Activated B cell treated with CpG ODN at 0.5 μM for 24 hours (primary cell): ENCODE measurements at regions not wholly inside any gene's neighbourhood (a gene's known extent, or its start where the extent isn't known, plus 50 kb on each side); places are given as distances from the start of the nearest gene placed in this dataset.

Experiments used
- ATAC-seq: fragments of 200-7000 bp; cut with Tn5 transposase; one replicate; pipeline ENCODE4 v1.10.0; 2021; ENCODE audit warnings: low read depth, mild to moderate bottlenecking, moderate library complexity
- CTCF ChIA-PET: fragments of 350-600 bp; sonication (Branson Sonifier 250); formaldehyde crosslinking; loops from one replicate; lab custom pipeline; 2021; ENCODE audit warnings: antibody characterized with exemption; lab: Charles Lee
- POLR2A ChIA-PET: fragments of 350-600 bp; sonication (Branson Sonifier 250); formaldehyde crosslinking; loops from one replicate; lab custom pipeline; 2021; ENCODE audit warnings: antibody characterized with exemption; lab: Charles Lee
- DNase-seq: peaks from one replicate; pipeline ENCODE4 v3.0.0; 2022
- H3K27ac Mint-ChIP-seq: one replicate; pipeline ENCODE4 v1.8.0; 2020; ENCODE audit warnings: mixed read lengths
- H3K27me3 Mint-ChIP-seq: one replicate; pipeline ENCODE4 v1.8.0; 2021; ENCODE audit warnings: mixed read lengths
- H3K36me3 Mint-ChIP-seq: one replicate; pipeline ENCODE4 v1.8.0; 2021; ENCODE audit warnings: low read depth, mixed read lengths
- H3K4me1 Mint-ChIP-seq: one replicate; pipeline ENCODE4 v1.8.0; 2021; ENCODE audit warnings: mixed read lengths
- H3K4me3 Mint-ChIP-seq: one replicate; pipeline ENCODE4 v1.8.0; 2020; ENCODE audit warnings: mild to moderate bottlenecking, mixed read lengths
- H3K9me3 Mint-ChIP-seq: one replicate; pipeline ENCODE4 v1.8.0; 2020; ENCODE audit warnings: mixed read lengths
- intact Hi-C: fragments of 100-400 bp; cut with micrococcal nuclease; formaldehyde crosslinking; loops from one replicate; pipeline ENCODE4 v1.15.1; 2024
- TF ChIP-seq, protein P1 (sequence below): fragments of 200-600 bp; IDR thresholded peaks from one replicate; pipeline ENCODE4 v1.8.0; 2022; ENCODE audit warnings: antibody characterized with exemption, mild to moderate bottlenecking

DNA sequence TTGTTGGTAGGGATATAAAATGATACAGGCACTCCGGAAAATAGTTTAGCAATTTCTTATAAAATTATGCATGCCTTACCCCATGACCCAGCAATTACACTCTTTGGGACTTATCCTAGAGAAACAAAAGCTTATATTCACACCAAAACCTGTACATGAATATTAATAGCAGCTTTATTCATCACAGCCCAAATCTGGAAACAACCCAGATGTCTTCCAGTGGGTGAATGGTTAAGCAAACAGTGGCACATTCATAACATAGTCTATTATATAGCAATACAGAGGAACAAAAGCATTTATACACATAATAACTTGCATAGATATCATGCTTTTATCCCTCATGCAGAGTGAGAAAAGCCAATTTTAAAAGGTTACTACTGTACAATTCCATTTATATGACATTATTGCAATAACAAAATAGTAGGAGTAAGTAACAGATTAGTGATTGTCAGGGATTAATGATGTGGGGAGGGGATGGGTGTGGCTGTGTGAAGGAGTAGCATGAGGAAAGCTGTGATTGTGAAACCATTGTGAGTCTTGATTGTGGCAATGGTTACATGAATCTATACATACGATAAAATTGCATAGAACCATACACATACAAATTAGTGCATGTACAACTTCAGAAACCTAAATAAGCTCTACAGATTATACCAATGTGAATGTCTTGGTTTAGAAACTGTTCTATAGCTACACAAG is 363.1 kb upstream of the OR4E1 start:
- TF ChIP-seq, protein P1, sequence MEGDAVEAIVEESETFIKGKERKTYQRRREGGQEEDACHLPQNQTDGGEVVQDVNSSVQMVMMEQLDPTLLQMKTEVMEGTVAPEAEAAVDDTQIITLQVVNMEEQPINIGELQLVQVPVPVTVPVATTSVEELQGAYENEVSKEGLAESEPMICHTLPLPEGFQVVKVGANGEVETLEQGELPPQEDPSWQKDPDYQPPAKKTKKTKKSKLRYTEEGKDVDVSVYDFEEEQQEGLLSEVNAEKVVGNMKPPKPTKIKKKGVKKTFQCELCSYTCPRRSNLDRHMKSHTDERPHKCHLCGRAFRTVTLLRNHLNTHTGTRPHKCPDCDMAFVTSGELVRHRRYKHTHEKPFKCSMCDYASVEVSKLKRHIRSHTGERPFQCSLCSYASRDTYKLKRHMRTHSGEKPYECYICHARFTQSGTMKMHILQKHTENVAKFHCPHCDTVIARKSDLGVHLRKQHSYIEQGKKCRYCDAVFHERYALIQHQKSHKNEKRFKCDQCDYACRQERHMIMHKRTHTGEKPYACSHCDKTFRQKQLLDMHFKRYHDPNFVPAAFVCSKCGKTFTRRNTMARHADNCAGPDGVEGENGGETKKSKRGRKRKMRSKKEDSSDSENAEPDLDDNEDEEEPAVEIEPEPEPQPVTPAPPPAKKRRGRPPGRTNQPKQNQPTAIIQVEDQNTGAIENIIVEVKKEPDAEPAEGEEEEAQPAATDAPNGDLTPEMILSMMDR, result no peak
- ChIA-PET CTCF (no interaction called here), POLR2A (no interaction called here)
- no peaks in the 10 kb centered on the region for H3K36me3 Mint-ChIP-seq
- H3K4me3 Mint-ChIP-seq, result no peak overlapping the region
- H3K27ac Mint-ChIP-seq, result no peak overlapping the region
- DNase-seq (no peak), ATAC-seq (no peak)
- no peaks in the 10 kb centered on the region for H3K9me3 Mint-ChIP-seq
- intact Hi-C loops, result no loop called here
- no peaks in the 10 kb centered on the region for H3K4me1 Mint-ChIP-seq
- peaks cover 44% of the 10 kb centered on the region for H3K27me3 Mint-ChIP-seq

DNA sequence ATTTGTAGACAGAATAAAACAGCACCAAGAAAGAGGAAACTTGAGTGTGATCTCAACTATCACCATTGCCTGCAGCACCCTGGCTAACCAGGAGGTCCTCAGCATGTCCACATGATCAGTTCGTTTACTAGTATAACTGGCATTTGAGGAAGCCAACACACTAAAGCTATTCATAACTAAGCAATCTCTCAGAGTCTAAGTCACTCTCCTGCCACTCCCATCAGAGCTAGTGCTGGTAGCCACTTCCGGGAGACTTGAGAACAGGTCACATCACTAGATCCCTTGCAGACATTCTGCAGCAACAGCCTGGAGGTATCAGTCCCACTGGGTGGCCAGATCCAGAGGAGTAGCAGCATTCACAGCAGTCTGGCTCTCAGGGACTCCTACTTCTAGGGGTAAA is 352.9 kb upstream of the OR4E1 start:
- Mint-ChIP-seq H3K9me3 (no peaks in the 10 kb centered on the region), H3K4me3 (no peak overlapping the region), H3K4me1 (no peaks in the 10 kb centered on the region), H3K27ac (no peak overlapping the region), H3K27me3 (peaks cover 30% of the 10 kb centered on the region), H3K36me3 (no peaks in the 10 kb centered on the region)
- DNase-seq (no peak), ATAC-seq (no peak)
- TF ChIP-seq, protein P1, result no peak
- ChIA-PET POLR2A (no interaction called here), CTCF (interaction anchor here (1.2 kb wide), 1 partner anchor 14 kb away, joined by 3 read pairs; no protein-coding TSS in a partner anchor)
- intact Hi-C loops, result no loop called here

DNA sequence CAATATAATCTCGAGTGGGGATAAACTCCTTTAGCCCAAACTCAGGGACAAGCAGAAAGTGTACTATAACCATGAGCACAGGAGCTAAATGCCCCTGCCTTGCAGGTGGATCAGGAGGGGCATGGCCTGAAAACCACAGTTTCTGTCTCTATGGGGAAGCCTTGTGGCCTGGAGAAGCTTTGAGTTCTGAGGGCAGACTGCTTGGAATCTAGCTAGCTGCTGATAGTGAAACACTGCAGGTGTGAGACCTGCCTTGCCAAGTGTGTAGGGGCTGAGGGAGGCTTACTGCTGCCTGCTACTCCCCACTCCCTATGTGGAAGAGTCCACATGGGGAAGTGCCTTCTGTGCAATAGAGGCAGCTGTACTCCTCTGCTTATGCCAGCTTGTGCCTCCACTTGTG is 352.3 kb upstream of the OR4E1 start:
- ATAC-seq (no peak), DNase-seq (no peak)
- TF ChIP-seq, protein P1, result no peak
- POLR2A ChIA-PET, result no interaction called here
- Mint-ChIP-seq H3K27me3 (peaks cover 30% of the 10 kb centered on the region), H3K4me3 (no peak overlapping the region), H3K9me3 (no peaks in the 10 kb centered on the region), H3K4me1 (no peaks in the 10 kb centered on the region), H3K36me3 (no peaks in the 10 kb centered on the region), H3K27ac (no peak overlapping the region)
- CTCF ChIA-PET, result interaction anchor here (1.2 kb wide), 1 partner anchor 15 kb away, joined by 3 read pairs; no protein-coding TSS in a partner anchor
- intact Hi-C loops, result no loop called here

DNA sequence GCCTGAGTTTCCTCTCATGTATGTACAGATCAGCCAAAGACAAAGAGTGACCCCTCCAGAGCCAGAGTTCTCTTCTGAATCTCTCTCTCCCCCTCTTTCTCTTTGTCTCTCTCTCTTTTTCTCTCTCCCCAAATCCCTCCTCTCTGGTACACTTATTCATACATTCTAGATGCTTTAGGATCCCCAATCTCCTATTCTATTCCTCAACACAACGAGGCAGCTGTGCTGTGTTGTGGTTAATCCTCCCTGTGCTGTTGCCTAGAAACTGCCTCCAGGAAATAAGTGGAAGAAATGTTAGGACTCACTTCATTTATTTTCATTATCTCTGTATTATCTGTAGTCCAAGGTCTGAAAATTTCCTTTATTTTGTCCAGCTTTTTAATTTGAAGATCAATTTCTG is 350.5 kb upstream of the OR4E1 start:
- ChIA-PET POLR2A (no interaction called here), CTCF (no interaction called here)
- H3K4me1 Mint-ChIP-seq, result no peaks in the 10 kb centered on the region

DNA sequence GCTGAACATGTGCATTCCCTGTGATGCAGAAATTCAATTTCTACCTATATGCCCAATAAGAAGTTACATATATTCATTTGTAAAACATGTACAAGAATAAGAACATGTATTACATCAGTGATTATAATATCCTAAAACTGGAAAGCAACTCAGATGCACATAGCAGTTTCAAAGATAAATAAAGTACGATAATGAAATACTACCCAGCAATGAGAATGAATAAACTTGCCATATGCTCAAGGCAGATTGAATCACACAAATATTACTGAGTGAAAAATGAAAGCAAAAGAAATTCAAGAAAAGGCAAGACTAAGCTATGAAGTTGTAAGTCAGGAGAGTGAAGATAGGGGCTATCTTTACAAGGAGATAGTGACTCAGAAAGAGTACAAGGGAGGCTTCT is 345.3 kb upstream of the OR4E1 start:
- TF ChIP-seq, protein P1, result no peak
- Mint-ChIP-seq H3K27ac (no peak overlapping the region), H3K4me3 (no peak overlapping the region), H3K9me3 (no peaks in the 10 kb centered on the region), H3K27me3 (peaks cover 6% of the 10 kb centered on the region), H3K4me1 (no peaks in the 10 kb centered on the region), H3K36me3 (no peaks in the 10 kb centered on the region)
- POLR2A ChIA-PET, result no interaction called here
- DNase-seq (no peak), ATAC-seq (no peak)
- CTCF ChIA-PET, result no interaction called here
- intact Hi-C loops, result no loop called here

More for the DNA sequence above, 350.5 kb upstream of the OR4E1 start:
- ATAC-seq, result no peak
- Mint-ChIP-seq H3K4me3 (no peak overlapping the region), H3K36me3 (no peaks in the 10 kb centered on the region), H3K27ac (no peak overlapping the region), H3K9me3 (no peaks in the 10 kb centered on the region), H3K27me3 (peaks cover 30% of the 10 kb centered on the region)
- TF ChIP-seq, protein P1, result no peak
- intact Hi-C loops, result no loop called here
- DNase-seq, result no peak
